LNCAP (cell line): ENCODE measurements at regions not wholly inside any gene's neighbourhood (a gene's known extent, or its start where the extent isn't known, plus 50 kb on each side); places are given as distances from the start of the nearest gene placed in this dataset.

Source experiments
- CTCF ChIP-seq: fragments of 450-650 bp; IDR thresholded peaks from 2 replicates; pipeline ENCODE4 v1.5.1; 2017; ENCODE audit warnings: mild to moderate bottlenecking

DNA sequence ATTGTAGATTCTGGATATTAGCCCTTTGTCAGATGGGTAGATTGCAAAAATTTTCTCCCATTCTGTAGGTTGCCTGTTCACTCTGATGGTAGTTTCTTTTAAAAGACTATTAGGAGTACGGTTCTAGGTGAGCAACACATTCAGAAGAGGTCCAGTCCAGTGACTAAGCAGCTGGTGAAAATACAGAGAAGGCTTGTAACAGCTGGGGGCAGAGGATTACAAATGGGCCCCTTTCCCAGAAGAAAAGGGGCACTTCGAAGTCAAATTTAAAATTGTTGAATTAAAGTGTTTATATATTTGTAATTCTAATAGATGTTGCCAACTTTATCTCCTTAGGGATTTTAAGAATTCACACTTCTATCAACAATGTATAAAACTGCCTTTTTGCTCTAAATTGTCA lies 720.5 kb downstream of the TLE4 start:
- no peak for TF ChIP-seq CTCF

DNA sequence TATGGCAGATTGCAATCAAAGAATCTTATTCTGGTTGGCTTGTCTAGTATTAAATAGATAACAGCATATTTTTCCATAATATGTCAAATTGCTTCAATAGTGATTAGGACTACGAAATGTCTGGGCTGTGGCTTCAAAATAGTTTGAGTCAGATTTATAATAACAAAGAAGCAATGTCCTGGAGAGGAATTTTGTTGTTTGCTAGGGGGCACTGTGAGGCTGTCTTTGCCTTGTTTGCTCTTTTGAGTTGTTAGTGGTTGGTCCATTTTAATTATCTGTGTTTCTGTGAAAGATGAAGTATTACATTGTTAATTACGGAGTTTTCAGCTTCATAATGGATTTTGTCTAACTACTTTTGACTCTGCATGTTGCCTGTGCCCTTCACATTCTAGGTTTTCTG lies 713.6 kb downstream of the TLE4 start:
- TF ChIP-seq CTCF: peak; percentile 56; the same call in 1 of the 2 replicates

GRCh38 chr9:80282766-80283165 lies 711.0 kb downstream of the TLE4 start:
- no peak for TF ChIP-seq CTCF

GRCh38 chr9:80259079-80259478 lies 687.3 kb downstream of the TLE4 start:
- TF ChIP-seq CTCF: no peak

- TF ChIP-seq CTCF: no peak
Measured at GRCh38 chr9:80251778-80252177, 680.0 kb downstream of the TLE4 start.

GRCh38 chr9:80242022-80242421 lies 670.3 kb downstream of the TLE4 start:
- no peak for TF ChIP-seq CTCF

DNA sequence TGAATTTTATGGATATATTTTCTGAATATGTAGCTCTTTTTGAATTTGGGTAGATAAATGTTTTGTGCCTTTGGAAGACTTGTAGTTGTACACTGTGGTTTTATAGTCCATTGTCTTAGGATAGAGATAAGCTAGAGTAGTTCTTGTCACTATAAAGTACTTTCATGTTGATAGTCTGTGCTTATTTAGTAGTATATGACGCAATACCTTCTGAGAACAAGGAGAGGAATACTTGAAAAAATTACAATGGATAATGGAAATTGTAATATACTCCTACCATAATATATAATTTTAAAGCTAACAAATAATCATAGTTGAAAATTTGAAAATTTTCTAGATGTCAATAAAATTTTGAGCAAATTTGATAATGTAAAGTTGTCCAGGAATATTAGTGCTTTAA lies 664.0 kb downstream of the TLE4 start:
- no peak for TF ChIP-seq CTCF

- no peak for TF ChIP-seq CTCF
Measured at GRCh38 chr9:80233906-80234305, 662.1 kb downstream of the TLE4 start.
